Neural cell (in vitro differentiated cells): ENCODE measurements at regions not wholly inside any gene's neighbourhood (a gene's known extent, or its start where the extent isn't known, plus 50 kb on each side); places are given as distances from the start of the nearest gene placed in this dataset.

Experiments used
- H2AFZ ChIP-seq: fragments of 200-600, 300-800 bp; sonication (generic), shearing (Covaris generic); 2 replicates; pipeline ENCODE4 v1.6.0; 2014; ENCODE audit warnings: low read depth, mild to moderate bottlenecking, antibody characterized with exemption, low read length, moderate library complexity
- H3F3A ChIP-seq: fragments of 200-600 bp; shearing (Covaris generic); 2 replicates; pipeline ENCODE4 v1.6.1; 2016; ENCODE audit warnings: mild to moderate bottlenecking, moderate library complexity, mixed read lengths, antibody characterized with exemption, low read length; ENCODE audit not compliant: insufficient read depth, poor library complexity, severe bottlenecking
- H3K27ac ChIP-seq: fragments of 200-600, 300-800 bp; sonication (generic), shearing (Covaris generic); 2 replicates; pipeline ENCODE4 v1.5.1; 2014; ENCODE audit warnings: mild to moderate bottlenecking, low read length, moderate library complexity
- H3K27me3 ChIP-seq: fragments of 300-800, 200-600 bp; sonication (generic), shearing (Covaris generic); 2 replicates; pipeline ENCODE4 v1.6.0; 2014; ENCODE audit warnings: mild to moderate bottlenecking, low read depth, low read length, moderate library complexity; ENCODE audit not compliant: insufficient read depth
- H3K36me3 ChIP-seq: fragments of 300-800, 200-600 bp; sonication (generic), shearing (Covaris generic); 2 replicates; pipeline ENCODE4 v1.5.1; 2014; ENCODE audit warnings: mild to moderate bottlenecking, antibody characterized with exemption, low read length, moderate library complexity; ENCODE audit not compliant: insufficient read depth
- H3K4me2 ChIP-seq: fragments of 300-800, 200-600 bp; sonication (generic), shearing (Covaris generic); 2 replicates; pipeline ENCODE4 v1.6.0; 2014; ENCODE audit warnings: mild to moderate bottlenecking, low read length
- H3K4me3 ChIP-seq: fragments of 300-800, 200-600 bp; sonication (generic), shearing (Covaris generic); 2 replicates; pipeline ENCODE4 v1.5.1; 2014; ENCODE audit warnings: mild to moderate bottlenecking, low read length, moderate library complexity
- H3K79me2 ChIP-seq: fragments of 200-600 bp; shearing (Covaris generic); replicated peaks from 2 replicates; pipeline ENCODE4 v1.6.0; 2014; ENCODE audit warnings: mild to moderate bottlenecking, low read length, moderate library complexity; ENCODE audit not compliant: insufficient read depth
- H3K9ac ChIP-seq: fragments of 300-800, 200-600 bp; sonication (generic), shearing (Covaris generic); 2 replicates; pipeline ENCODE4 v1.6.1; 2016; ENCODE audit warnings: mild to moderate bottlenecking, low read length, mixed read lengths
- H3K9me2 ChIP-seq: fragments of 200-600 bp; shearing (Covaris generic); 2 replicates; pipeline ENCODE4 v1.6.1; 2016; ENCODE audit warnings: mild to moderate bottlenecking, low read length, mixed read lengths; ENCODE audit not compliant: insufficient read depth
- H3K9me3 ChIP-seq: fragments of 200-600, 300-800 bp; sonication (generic), shearing (Covaris generic); 2 replicates; pipeline ENCODE4 v1.6.1; 2016; ENCODE audit warnings: mild to moderate bottlenecking, mixed run types, low read length, moderate library complexity, mixed read lengths
- H4K20me1 ChIP-seq: fragments of 200-600 bp; shearing (Covaris generic); 2 replicates; pipeline ENCODE4 v1.6.1; 2016; ENCODE audit warnings: mild to moderate bottlenecking, mixed run types; ENCODE audit not compliant: insufficient read depth
- EZH2 ChIP-seq: fragments of 200-600, 300-800 bp; shearing (Covaris generic), sonication (generic); IDR thresholded peaks from 2 replicates; pipeline ENCODE4 v1.6.1; 2014; ENCODE audit warnings: antibody characterized with exemption, low read length, borderline replicate concordance, mild to moderate bottlenecking; ENCODE audit not compliant: insufficient read depth, poor library complexity, severe bottlenecking
- MXI1 ChIP-seq: fragments of 450-650 bp; conservative IDR thresholded peaks from 2 replicates; pipeline ENCODE4 v1.6.1; 2014; ENCODE audit warnings: antibody characterized with exemption, mild to moderate bottlenecking; ENCODE audit not compliant: poor library complexity, severe bottlenecking
- POLR2AphosphoS5 ChIP-seq: IDR thresholded peaks from 2 replicates; pipeline ENCODE4 v1.6.1; 2012
- TF ChIP-seq, protein P1 (sequence below): IDR thresholded peaks from 2 replicates; pipeline ENCODE4 v1.6.1; 2012; ENCODE audit warnings: borderline replicate concordance
- TF ChIP-seq, protein P2 (sequence below): fragments of 450-650 bp; IDR thresholded peaks from 2 replicates; pipeline ENCODE4 v1.5.1; 2014; ENCODE audit warnings: antibody characterized with exemption, mild to moderate bottlenecking, moderate library complexity; ENCODE audit not compliant: poor library complexity, severe bottlenecking

DNA sequence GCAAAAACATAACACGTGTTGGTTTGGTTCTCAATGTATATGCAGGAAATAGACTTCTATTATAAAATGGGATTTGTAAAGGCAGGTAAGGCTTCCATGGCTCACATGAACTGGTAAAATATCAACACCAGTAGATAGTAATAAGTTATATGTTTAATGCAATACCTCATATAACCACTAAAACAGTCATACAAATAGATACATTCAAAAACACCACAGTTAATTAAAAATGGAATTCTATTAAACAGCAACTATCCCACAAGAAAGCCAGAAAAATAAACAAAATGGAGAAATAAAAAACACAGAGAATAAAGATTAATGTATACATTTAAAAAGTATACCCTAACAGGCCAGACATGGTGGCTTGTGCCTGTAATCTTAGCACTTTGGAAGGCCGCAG, 243.8 kb upstream of the LRATD1 start:
- Histone ChIP-seq H3K79me2 (no peaks in the 10 kb centered on the region), H3K27ac (no peak overlapping the region), H3K36me3 (no peaks in the 10 kb centered on the region), H3K4me3 (no peak overlapping the region), H3K27me3 (no peaks in the 10 kb centered on the region), H4K20me1 (no peaks in the 10 kb centered on the region), H3K9me3 (no peaks in the 10 kb centered on the region), H3K9ac (no peak overlapping the region), H3F3A (no peaks in the 10 kb centered on the region), H3K9me2 (no peaks in the 10 kb centered on the region), H3K4me2 (no peak overlapping the region), H2AFZ (no peak overlapping the region)
- no peak for TF ChIP-seq MXI1
- TF ChIP-seq, protein P1, sequence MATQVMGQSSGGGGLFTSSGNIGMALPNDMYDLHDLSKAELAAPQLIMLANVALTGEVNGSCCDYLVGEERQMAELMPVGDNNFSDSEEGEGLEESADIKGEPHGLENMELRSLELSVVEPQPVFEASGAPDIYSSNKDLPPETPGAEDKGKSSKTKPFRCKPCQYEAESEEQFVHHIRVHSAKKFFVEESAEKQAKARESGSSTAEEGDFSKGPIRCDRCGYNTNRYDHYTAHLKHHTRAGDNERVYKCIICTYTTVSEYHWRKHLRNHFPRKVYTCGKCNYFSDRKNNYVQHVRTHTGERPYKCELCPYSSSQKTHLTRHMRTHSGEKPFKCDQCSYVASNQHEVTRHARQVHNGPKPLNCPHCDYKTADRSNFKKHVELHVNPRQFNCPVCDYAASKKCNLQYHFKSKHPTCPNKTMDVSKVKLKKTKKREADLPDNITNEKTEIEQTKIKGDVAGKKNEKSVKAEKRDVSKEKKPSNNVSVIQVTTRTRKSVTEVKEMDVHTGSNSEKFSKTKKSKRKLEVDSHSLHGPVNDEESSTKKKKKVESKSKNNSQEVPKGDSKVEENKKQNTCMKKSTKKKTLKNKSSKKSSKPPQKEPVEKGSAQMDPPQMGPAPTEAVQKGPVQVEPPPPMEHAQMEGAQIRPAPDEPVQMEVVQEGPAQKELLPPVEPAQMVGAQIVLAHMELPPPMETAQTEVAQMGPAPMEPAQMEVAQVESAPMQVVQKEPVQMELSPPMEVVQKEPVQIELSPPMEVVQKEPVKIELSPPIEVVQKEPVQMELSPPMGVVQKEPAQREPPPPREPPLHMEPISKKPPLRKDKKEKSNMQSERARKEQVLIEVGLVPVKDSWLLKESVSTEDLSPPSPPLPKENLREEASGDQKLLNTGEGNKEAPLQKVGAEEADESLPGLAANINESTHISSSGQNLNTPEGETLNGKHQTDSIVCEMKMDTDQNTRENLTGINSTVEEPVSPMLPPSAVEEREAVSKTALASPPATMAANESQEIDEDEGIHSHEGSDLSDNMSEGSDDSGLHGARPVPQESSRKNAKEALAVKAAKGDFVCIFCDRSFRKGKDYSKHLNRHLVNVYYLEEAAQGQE: no peak
- TF ChIP-seq EZH2: no peak
- TF ChIP-seq, protein P2, sequence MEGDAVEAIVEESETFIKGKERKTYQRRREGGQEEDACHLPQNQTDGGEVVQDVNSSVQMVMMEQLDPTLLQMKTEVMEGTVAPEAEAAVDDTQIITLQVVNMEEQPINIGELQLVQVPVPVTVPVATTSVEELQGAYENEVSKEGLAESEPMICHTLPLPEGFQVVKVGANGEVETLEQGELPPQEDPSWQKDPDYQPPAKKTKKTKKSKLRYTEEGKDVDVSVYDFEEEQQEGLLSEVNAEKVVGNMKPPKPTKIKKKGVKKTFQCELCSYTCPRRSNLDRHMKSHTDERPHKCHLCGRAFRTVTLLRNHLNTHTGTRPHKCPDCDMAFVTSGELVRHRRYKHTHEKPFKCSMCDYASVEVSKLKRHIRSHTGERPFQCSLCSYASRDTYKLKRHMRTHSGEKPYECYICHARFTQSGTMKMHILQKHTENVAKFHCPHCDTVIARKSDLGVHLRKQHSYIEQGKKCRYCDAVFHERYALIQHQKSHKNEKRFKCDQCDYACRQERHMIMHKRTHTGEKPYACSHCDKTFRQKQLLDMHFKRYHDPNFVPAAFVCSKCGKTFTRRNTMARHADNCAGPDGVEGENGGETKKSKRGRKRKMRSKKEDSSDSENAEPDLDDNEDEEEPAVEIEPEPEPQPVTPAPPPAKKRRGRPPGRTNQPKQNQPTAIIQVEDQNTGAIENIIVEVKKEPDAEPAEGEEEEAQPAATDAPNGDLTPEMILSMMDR: no peak

DNA sequence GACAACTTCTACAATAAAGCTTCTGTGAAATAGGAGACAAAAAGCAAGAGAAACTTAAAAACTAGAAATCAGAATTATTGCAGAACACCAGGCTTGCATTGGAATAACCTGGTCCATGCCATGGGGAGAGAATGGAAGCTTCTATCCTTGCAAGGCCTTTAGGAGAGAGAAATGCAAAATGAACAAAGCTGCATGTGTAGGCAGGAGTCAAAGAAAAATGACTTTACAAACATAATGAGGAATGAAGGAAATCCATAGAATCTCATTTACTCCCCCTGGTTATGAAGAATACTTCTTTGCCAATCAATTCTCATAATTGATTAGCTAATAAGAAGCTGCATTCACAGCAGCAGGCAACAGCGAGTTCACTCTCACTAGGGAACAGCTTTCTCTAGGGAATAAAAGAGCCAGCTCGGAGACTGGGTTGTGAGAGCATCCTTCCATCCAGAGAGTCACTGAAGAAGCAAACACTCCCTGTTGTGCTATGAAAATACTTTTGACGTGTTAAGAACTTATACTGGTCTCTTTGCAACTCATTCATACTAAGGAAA, 235.9 kb upstream of the LRATD1 start:
- H3K4me3 ChIP-seq: no peak overlapping the region
- TF ChIP-seq, protein P1: no peak
- TF ChIP-seq MXI1 (no peak), POLR2AphosphoS5 (no peak)
- no peaks in the 10 kb centered on the region for H4K20me1 ChIP-seq
- no peaks in the 10 kb centered on the region for H3K79me2 ChIP-seq
- H3K27me3 ChIP-seq: no peaks in the 10 kb centered on the region
- H3K9me3 ChIP-seq: no peaks in the 10 kb centered on the region
- H3K36me3 ChIP-seq: no peaks in the 10 kb centered on the region
- H2AFZ ChIP-seq: no peak overlapping the region
- H3K9ac ChIP-seq: no peak overlapping the region
- no peak overlapping the region for H3K27ac ChIP-seq
- H3F3A ChIP-seq: no peaks in the 10 kb centered on the region
- no peak overlapping the region for H3K4me2 ChIP-seq
- H3K9me2 ChIP-seq: no peaks in the 10 kb centered on the region
